Type B pancreatic cell (in vitro differentiated cells): ENCODE measurements at regions not wholly inside any gene's neighbourhood (a gene's known extent, or its start where the extent isn't known, plus 50 kb on each side); places are given as distances from the start of the nearest gene placed in this dataset.

Source experiments
- DNase-seq: peaks from one replicate; pipeline ENCODE4 v3.0.0; 2021; ENCODE audit warnings: mixed read lengths; ENCODE audit not compliant: unreplicated experiment; ENCODE audit errors: extremely low spot score
- H3K27ac Mint-ChIP-seq: 2 replicates; pipeline ENCODE4 v1.8.0; 2021; ENCODE audit warnings: mild to moderate bottlenecking, mixed read lengths
- H3K27me3 Mint-ChIP-seq: 2 replicates; pipeline ENCODE4 v1.8.0; 2021; ENCODE audit warnings: mixed read lengths
- H3K36me3 Mint-ChIP-seq: 2 replicates; pipeline ENCODE4 v1.8.0; 2021; ENCODE audit warnings: mixed read lengths
- H3K4me1 Mint-ChIP-seq: one replicate; pipeline ENCODE4 v1.8.0; 2021; ENCODE audit warnings: mixed read lengths; ENCODE audit not compliant: unreplicated experiment
- H3K4me3 Mint-ChIP-seq: 2 replicates; pipeline ENCODE4 v1.8.0; 2021; ENCODE audit warnings: mild to moderate bottlenecking, mixed read lengths
- H3K9me3 Mint-ChIP-seq: 2 replicates; pipeline ENCODE4 v1.8.0; 2021; ENCODE audit warnings: mixed read lengths
- CTCF ChIP-seq: fragments of 200-600 bp; sonication (generic); conservative IDR thresholded peaks from 2 replicates; pipeline ENCODE4 v1.5.0; 2021; ENCODE audit warnings: antibody characterized with exemption, mild to moderate bottlenecking

- H3K27ac Mint-ChIP-seq = no peak overlapping the region
- no peaks in the 10 kb centered on the region for H3K9me3 Mint-ChIP-seq
- no peak for DNase-seq
- H3K4me1 Mint-ChIP-seq = peaks cover 32% of the 10 kb centered on the region
- H3K27me3 Mint-ChIP-seq = no peaks in the 10 kb centered on the region
- H3K4me3 Mint-ChIP-seq = no peak overlapping the region
- TF ChIP-seq CTCF = no peak
- no peaks in the 10 kb centered on the region for H3K36me3 Mint-ChIP-seq
Observed at GRCh38 chr13:99058527-99059495, 80.9 kb upstream of the DOCK9 start.

GRCh38 chr13:99059498-99060075 lies 81.7 kb upstream of the DOCK9 start:
- Mint-ChIP-seq H3K9me3 (no peaks in the 10 kb centered on the region), H3K4me3 (no peak overlapping the region), H3K27ac (no peak overlapping the region), H3K36me3 (no peaks in the 10 kb centered on the region), H3K4me1 (peaks cover 32% of the 10 kb centered on the region), H3K27me3 (no peaks in the 10 kb centered on the region)
- no peak for DNase-seq
- TF ChIP-seq CTCF = no peak

- Mint-ChIP-seq H3K27me3 (no peaks in the 10 kb centered on the region), H3K27ac (peak overlapping the region; percentile 57), H3K9me3 (no peaks in the 10 kb centered on the region), H3K4me1 (peaks cover 42% of the 10 kb centered on the region), H3K36me3 (peaks cover 8% of the 10 kb centered on the region), H3K4me3 (peak overlapping the region; percentile 47)
- DNase-seq = no peak
- TF ChIP-seq CTCF = no peak
Observed at GRCh38 chr13:99061411-99061810, 83.5 kb upstream of the DOCK9 start.

- H3K36me3 Mint-ChIP-seq = peaks cover 14% of the 10 kb centered on the region
- no peaks in the 10 kb centered on the region for H3K27me3 Mint-ChIP-seq
- H3K4me1 Mint-ChIP-seq = peaks cover 42% of the 10 kb centered on the region
- no peak for TF ChIP-seq CTCF
- DNase-seq = no peak
- peaks cover 4% of the 10 kb centered on the region for H3K9me3 Mint-ChIP-seq
- no peak overlapping the region for H3K4me3 Mint-ChIP-seq
- H3K27ac Mint-ChIP-seq = no peak overlapping the region
Observed at GRCh38 chr13:99062593-99062992, 84.7 kb upstream of the DOCK9 start.

GRCh38 chr13:99063178-99063577 lies 85.3 kb upstream of the DOCK9 start:
- no peaks in the 10 kb centered on the region for H3K27me3 Mint-ChIP-seq
- no peak for DNase-seq
- TF ChIP-seq CTCF = no peak
- H3K9me3 Mint-ChIP-seq = peaks cover 4% of the 10 kb centered on the region
- no peak overlapping the region for H3K27ac Mint-ChIP-seq
- no peak overlapping the region for H3K4me3 Mint-ChIP-seq
- peaks cover 14% of the 10 kb centered on the region for H3K36me3 Mint-ChIP-seq
- peaks cover 42% of the 10 kb centered on the region for H3K4me1 Mint-ChIP-seq
